SU-DHL-6 (cell line): ENCODE measurements at regions not wholly inside any gene's neighbourhood (a gene's known extent, or its start where the extent isn't known, plus 50 kb on each side); places are given as distances from the start of the nearest gene placed in this dataset.

Source experiments
- H2AFZ ChIP-seq: fragments of 200-600 bp; sonication (generic); 2 replicates; pipeline ENCODE4 v1.6.1; 2014; ENCODE audit warnings: low read depth, mild to moderate bottlenecking, moderate library complexity, mixed read lengths, antibody characterized with exemption, low read length; ENCODE audit not compliant: severe bottlenecking
- H3F3A ChIP-seq: fragments of 200-600 bp; shearing (Covaris generic); 2 replicates; pipeline ENCODE4 v1.6.0; 2016; ENCODE audit warnings: antibody characterized with exemption, mild to moderate bottlenecking; ENCODE audit not compliant: insufficient read depth
- H3K27ac ChIP-seq: fragments of 200-600 bp; sonication (generic); 2 replicates; pipeline ENCODE4 v1.5.1; 2016; ENCODE audit warnings: low read depth, mild to moderate bottlenecking, low read length, moderate library complexity, mixed read lengths
- H3K27me3 ChIP-seq: fragments of 200-600 bp; sonication (generic), shearing (Covaris generic); 2 replicates; pipeline ENCODE4 v1.6.0; 2014; ENCODE audit warnings: mild to moderate bottlenecking, low read length
- H3K36me3 ChIP-seq: fragments of 200-600 bp; sonication (generic); 2 replicates; pipeline ENCODE4 v1.6.1; 2014; ENCODE audit warnings: mild to moderate bottlenecking, low read length, mixed read lengths
- H3K4me2 ChIP-seq: fragments of 300-600, 200-600 bp; shearing (Covaris generic), sonication (generic); 2 replicates; pipeline ENCODE4 v1.6.0; 2014; ENCODE audit warnings: low read length, low read depth, mild to moderate bottlenecking; ENCODE audit not compliant: poor library complexity, severe bottlenecking
- H3K4me3 ChIP-seq: fragments of 200-600 bp; sonication (generic); 2 replicates; pipeline ENCODE4 v1.5.1; 2014; ENCODE audit warnings: antibody characterized with exemption, low read length, mild to moderate bottlenecking, mixed read lengths; ENCODE audit not compliant: insufficient read depth, poor library complexity, severe bottlenecking
- H3K79me2 ChIP-seq: fragments of 200-600 bp; sonication (generic); 2 replicates; pipeline ENCODE4 v1.6.1; 2014; ENCODE audit warnings: mild to moderate bottlenecking, low read length, moderate library complexity; ENCODE audit not compliant: insufficient read depth
- H3K9ac ChIP-seq: fragments of 200-600 bp; sonication (generic); 2 replicates; pipeline ENCODE4 v1.7.0; 2014; ENCODE audit warnings: mild to moderate bottlenecking, low read length
- H3K9me2 ChIP-seq: fragments of 200-600 bp; sonication (generic); replicated peaks from 2 replicates; pipeline ENCODE4 v1.6.1; 2014; ENCODE audit warnings: low read length; ENCODE audit not compliant: insufficient read depth
- H3K9me3 ChIP-seq: fragments of 200-600 bp; sonication (generic); 2 replicates; pipeline ENCODE4 v1.6.1; 2014; ENCODE audit warnings: low read length, mixed read lengths; ENCODE audit not compliant: insufficient read depth
- H4K20me1 ChIP-seq: fragments of 200-600 bp; sonication (generic); 2 replicates; pipeline ENCODE4 v1.6.1; 2014; ENCODE audit warnings: low read depth, mild to moderate bottlenecking, antibody characterized with exemption, low read length, moderate library complexity, mixed read lengths
- CTCF ChIP-seq: fragments of 200-600 bp; sonication (generic); IDR thresholded peaks from one replicate; pipeline ENCODE4 v1.5.1; 2017; ENCODE audit warnings: antibody characterized with exemption, mild to moderate bottlenecking, low read length, moderate library complexity; ENCODE audit not compliant: insufficient read depth, poor library complexity, severe bottlenecking
- EZH2phosphoT487 ChIP-seq: fragments of 200-600 bp; sonication (generic), shearing (Covaris generic); conservative IDR thresholded peaks from 2 replicates; pipeline ENCODE4 v1.6.1; 2018; ENCODE audit warnings: mild to moderate bottlenecking, antibody characterized with exemption, low read length, moderate library complexity, mixed read lengths

GRCh38 chr1:228914700-228915099 lies 179.4 kb downstream of the RHOU start:
- H3K4me3 ChIP-seq, result no peak overlapping the region
- H3K27ac ChIP-seq, result no peak overlapping the region
- no peaks in the 10 kb centered on the region for H3K79me2 ChIP-seq
- no peak overlapping the region for H3K4me2 ChIP-seq
- H3K36me3 ChIP-seq, result no peaks in the 10 kb centered on the region
- no peak overlapping the region for H3K9ac ChIP-seq
- H4K20me1 ChIP-seq, result no peaks in the 10 kb centered on the region
- no peaks in the 10 kb centered on the region for H3K27me3 ChIP-seq
- H2AFZ ChIP-seq, result no peak overlapping the region
- no peaks in the 10 kb centered on the region for H3F3A ChIP-seq
- TF ChIP-seq CTCF (no peak), EZH2phosphoT487 (no peak)
- H3K9me3 ChIP-seq, result no peaks in the 10 kb centered on the region
- no peaks in the 10 kb centered on the region for H3K9me2 ChIP-seq

GRCh38 chr1:228917342-228917741 lies 182.1 kb downstream of the RHOU start:
- no peaks in the 10 kb centered on the region for H3K36me3 ChIP-seq
- no peak overlapping the region for H3K27ac ChIP-seq
- no peaks in the 10 kb centered on the region for H3K79me2 ChIP-seq
- no peak overlapping the region for H3K4me3 ChIP-seq
- H3K27me3 ChIP-seq, result no peaks in the 10 kb centered on the region
- no peaks in the 10 kb centered on the region for H3K9me3 ChIP-seq
- H3F3A ChIP-seq, result no peaks in the 10 kb centered on the region
- no peak overlapping the region for H3K4me2 ChIP-seq
- H3K9me2 ChIP-seq, result no peaks in the 10 kb centered on the region
- H2AFZ ChIP-seq, result no peak overlapping the region
- TF ChIP-seq EZH2phosphoT487, result no peak
- no peak for TF ChIP-seq CTCF
- no peak overlapping the region for H3K9ac ChIP-seq
- H4K20me1 ChIP-seq, result no peaks in the 10 kb centered on the region

GRCh38 chr1:228917755-228918154 lies 182.5 kb downstream of the RHOU start:
- H3K79me2 ChIP-seq, result no peaks in the 10 kb centered on the region
- no peak overlapping the region for H3K4me3 ChIP-seq
- no peaks in the 10 kb centered on the region for H3K9me2 ChIP-seq
- H3K27me3 ChIP-seq, result no peaks in the 10 kb centered on the region
- H3K4me2 ChIP-seq, result no peak overlapping the region
- H3K36me3 ChIP-seq, result no peaks in the 10 kb centered on the region
- no peak overlapping the region for H3K9ac ChIP-seq
- H4K20me1 ChIP-seq, result no peaks in the 10 kb centered on the region
- no peak for TF ChIP-seq EZH2phosphoT487
- TF ChIP-seq CTCF, result no peak
- H2AFZ ChIP-seq, result no peak overlapping the region
- no peaks in the 10 kb centered on the region for H3F3A ChIP-seq
- H3K27ac ChIP-seq, result no peak overlapping the region
- H3K9me3 ChIP-seq, result no peaks in the 10 kb centered on the region
